SHP77 (cell line): ENCODE measurements at regions not wholly inside any gene's neighbourhood (a gene's known extent, or its start where the extent isn't known, plus 50 kb on each side); places are given as distances from the start of the nearest gene placed in this dataset.
"Not testable (repeated sequence)": the region's sequence is repeated elsewhere in the genome, so short reads cannot be mapped to it uniquely, and the experiment has no call there.

Experiments
- DNase-seq, 2 experiments: peaks; one replicate each; lab custom pipeline; 2025; lab: John Stamatoyannopoulos, UW

GRCh38 chr16:86267657-86268056 lies 242.7 kb upstream of the FOXF1 start:
- not testable (repeated sequence) for DNase-seq

DNA sequence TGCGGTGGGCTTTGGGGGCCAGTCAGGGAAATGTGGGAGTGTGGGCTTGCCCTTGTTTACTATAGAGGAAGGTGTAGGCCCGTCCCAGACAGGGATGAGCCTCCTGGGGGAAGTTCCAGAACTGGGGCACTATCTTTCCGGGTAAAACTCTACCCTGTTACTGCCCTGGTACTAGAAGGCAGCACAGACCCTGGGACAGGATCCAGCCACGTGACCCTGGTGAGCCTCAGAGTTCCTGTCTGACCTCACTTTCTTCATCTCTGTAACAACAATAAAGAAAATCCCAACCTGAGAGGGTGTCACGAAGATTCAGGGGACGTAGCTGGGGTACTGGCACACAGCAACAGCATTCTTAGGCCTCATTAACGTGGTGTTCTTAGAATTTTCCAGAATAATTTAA lies 239.6 kb upstream of the FOXF1 start:
- no peak for DNase-seq

- no peak for DNase-seq
Observed at GRCh38 chr16:86272744-86273143, 237.6 kb upstream of the FOXF1 start.

GRCh38 chr16:86277221-86277620 lies 233.1 kb upstream of the FOXF1 start:
- DNase-seq: no peak

DNA sequence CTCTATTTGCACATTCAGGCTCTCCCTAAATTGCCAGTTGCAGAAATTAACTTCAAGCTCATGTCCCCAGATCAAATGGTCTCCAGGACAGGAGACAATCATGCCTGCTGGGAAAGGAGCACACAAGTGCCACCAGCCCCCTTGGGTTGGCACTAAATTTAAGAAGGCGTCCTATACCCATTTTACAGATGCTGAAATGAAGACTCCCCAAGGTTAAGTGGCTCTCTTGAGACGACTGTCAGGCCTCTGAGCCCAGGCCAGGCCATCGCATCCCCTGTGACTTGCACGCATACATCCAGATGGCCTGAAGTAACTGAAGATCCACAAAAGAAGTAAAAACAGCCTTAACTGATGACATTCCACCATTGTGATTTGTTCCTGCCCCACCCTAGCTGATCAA lies 232.5 kb upstream of the FOXF1 start:
- not testable (repeated sequence) for DNase-seq

DNA sequence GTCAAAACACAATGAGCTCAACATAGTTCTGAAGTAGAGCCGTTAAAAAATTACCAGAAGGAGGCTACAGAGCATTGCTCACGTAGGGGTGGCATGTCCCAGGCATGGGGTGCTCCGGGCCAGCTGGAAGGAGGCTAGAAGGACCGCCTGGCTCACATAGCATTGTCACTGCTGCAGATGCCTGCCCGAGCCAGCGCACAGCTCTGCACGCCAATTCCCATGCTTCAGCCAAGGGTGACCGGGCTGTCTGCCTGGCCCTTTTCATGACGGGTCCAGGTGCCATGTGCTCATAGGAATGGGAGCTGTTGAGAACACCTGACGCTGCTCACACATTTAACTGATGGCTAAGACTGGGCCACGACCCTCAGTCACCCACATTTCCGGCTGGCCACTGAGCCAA lies 228.9 kb upstream of the FOXF1 start:
- DNase-seq: no peak

DNA sequence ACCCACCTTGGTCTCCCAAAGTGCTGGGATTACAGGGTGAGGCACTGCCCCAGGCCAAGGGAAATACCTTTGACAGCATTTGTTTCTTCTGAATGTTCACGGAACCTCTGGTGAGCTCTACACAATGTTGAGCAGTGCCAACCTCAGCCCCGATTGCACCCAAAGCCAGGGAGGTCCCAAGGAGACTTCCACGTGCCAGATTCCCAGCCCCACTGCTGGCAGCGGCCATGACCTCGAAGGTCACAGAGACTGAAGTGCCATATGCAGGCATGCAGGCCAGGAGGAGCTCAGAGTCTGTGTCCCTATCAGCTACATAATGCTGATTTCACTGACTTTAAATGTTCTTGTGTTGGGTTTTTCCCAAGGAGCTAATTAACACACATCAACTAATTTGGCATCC lies 226.4 kb upstream of the FOXF1 start:
- no peak for DNase-seq

GRCh38 chr16:86285421-86285820 lies 224.9 kb upstream of the FOXF1 start:
- DNase-seq: no peak

GRCh38 chr16:86285938-86286921 lies 224.1 kb upstream of the FOXF1 start:
- no peak for DNase-seq

DNA sequence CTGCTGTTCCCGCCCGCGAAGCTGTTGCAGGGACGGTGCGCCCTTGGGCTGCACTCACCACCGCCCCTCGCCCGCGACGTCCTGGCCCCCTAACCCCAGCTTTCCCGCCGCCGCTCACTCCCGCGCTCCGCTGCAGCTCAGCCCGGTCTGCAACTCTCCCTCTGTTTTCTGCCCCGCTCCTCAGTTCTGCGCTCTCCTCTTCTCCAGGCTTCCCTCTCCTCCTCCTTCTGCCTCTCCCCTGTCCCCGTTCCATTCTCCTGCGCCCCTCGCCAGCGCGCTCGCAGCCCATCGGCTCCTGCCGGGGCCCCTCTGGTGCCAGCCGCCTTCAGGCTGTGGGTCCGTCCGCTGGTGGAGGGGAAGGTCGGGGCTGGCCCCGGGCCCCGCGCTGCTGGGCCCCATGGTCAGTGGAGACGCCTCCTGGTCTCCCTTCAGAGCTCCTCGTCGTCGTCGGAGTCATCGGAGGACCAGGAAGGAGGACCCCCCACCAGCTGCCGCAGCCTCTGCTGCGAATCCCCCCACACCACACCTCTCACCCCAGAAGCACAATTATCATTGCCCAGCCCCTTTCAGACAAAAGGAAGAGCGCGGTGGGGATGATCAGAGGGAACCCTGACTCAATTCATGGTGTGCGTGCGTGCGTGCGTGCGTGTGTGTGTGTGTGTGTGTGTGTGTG lies 223.2 kb upstream of the FOXF1 start:
- DNase-seq: no peak

GRCh38 chr16:86287664-86288201 lies 222.6 kb upstream of the FOXF1 start:
- no peak for DNase-seq

DNA sequence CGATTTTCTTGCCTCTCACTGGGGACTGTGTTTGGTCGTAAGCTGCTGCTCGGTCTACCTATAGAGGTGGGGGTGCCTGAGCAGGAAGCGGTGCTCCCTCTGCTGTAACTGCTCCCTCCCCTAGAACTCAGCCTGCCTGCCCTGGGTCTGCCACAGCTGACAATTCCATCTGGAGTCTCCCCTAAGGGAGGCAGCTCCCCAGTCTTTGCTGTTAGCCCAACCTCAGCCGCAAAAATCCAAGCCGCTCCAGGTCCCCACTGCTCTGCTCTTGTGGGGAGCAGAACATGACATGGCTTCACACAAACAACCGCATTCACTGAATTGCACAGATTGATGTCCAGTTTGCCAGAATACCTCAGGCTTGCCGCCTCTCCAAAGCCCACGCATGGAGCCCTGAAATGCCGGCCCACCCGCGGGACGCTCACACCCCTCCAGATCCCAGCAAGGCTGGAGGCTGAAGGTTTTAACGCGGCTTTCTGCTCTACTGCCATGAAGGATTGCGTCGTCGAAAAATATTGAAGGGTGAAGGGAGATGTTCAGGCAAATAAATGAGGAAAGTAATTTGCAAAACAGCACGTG lies 221.5 kb upstream of the FOXF1 start:
- DNase-seq: no peak

GRCh38 chr16:86289304-86289703 lies 221.0 kb upstream of the FOXF1 start:
- no peak for DNase-seq

GRCh38 chr16:86289907-86290306 lies 220.4 kb upstream of the FOXF1 start:
- no peak for DNase-seq

GRCh38 chr16:86291491-86291890 lies 218.8 kb upstream of the FOXF1 start:
- DNase-seq: no peak

GRCh38 chr16:86292171-86292775 lies 218.1 kb upstream of the FOXF1 start:
- no peak for DNase-seq

- DNase-seq: no peak
Observed at GRCh38 chr16:86292942-86293341, 217.4 kb upstream of the FOXF1 start.

- DNase-seq: no peak
Observed at GRCh38 chr16:86293906-86294305, 216.4 kb upstream of the FOXF1 start.

- no peak for DNase-seq
Observed at GRCh38 chr16:86294535-86295196, 215.7 kb upstream of the FOXF1 start.

DNA sequence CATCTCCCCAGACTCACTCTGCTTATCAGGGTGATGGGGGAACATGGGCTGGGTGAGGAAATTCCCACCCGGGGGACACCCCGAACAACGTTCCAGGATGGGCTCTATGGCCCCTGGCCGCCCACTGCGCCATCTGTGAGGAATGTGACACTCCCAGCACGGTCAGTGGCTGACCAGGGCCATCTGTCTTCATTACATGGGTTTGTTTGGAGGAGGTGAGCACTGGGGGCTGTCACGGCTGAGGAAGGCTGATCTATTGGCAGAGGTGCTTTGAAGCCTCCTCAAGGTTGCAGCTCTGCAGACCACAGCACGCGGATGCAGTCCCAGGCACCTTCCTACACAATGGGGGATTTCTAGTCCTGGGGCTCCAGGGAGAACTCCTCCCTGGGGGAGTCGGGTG lies 214.1 kb upstream of the FOXF1 start:
- no peak for DNase-seq

DNA sequence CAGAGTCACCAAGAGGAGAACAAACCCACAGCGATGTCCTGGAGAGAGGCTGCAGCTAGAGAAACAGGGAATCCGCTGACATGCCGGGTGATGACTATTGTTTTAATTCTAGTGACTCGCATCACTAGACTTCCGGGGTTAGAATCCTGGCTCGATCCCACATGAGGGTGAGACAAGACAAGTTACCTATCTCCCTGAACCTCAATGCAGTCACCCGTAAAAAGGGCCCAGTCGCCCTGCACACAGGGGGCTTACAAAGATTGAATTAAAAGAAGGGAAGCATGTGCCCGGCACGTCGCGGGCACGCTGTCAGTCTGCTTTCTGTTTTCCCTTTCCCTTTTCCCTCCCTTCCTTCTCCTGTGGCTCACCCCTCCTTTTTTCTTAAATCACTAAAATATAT lies 212.9 kb upstream of the FOXF1 start:
- DNase-seq: no peak
